ENCODE measurements at regions not wholly inside any gene's neighbourhood (a gene's known extent, or its start where the extent isn't known, plus 50 kb on each side); places are given as distances from the start of the nearest gene placed in this dataset.

- Histone ChIP-seq H3K9me3 (ENCODE audit: insufficient read depth, low read length) (no peaks in the 10 kb centered on the region), H3K27me3 (ENCODE audit: low read depth, low read length) (no peaks in the 10 kb centered on the region), H2AFZ (ENCODE audit: low read depth, low read length) (no peak overlapping the region), H3K9ac (ENCODE audit: low read length) (no peak overlapping the region), H3K4me2 (ENCODE audit: low read length) (no peak overlapping the region), H3K4me3 (ENCODE audit: low read length) (no peak overlapping the region), H3K4me1 (ENCODE audit: low read length) (no peaks in the 10 kb centered on the region), H3K27ac (ENCODE audit: low read length) (no peak overlapping the region), H3K36me3 (replicated peaks; ENCODE audit: low read depth, low read length) (no peaks in the 10 kb centered on the region), H4K20me1 (ENCODE audit: insufficient read depth, low read length) (no peaks in the 10 kb centered on the region), H3K79me2 (ENCODE audit: low read length) (no peaks in the 10 kb centered on the region)
- no peak for TF ChIP-seq EZH2phosphoT487 (IDR thresholded peaks at IDR 0.05; ENCODE audit: low read depth)
- TF ChIP-seq, protein P1, sequence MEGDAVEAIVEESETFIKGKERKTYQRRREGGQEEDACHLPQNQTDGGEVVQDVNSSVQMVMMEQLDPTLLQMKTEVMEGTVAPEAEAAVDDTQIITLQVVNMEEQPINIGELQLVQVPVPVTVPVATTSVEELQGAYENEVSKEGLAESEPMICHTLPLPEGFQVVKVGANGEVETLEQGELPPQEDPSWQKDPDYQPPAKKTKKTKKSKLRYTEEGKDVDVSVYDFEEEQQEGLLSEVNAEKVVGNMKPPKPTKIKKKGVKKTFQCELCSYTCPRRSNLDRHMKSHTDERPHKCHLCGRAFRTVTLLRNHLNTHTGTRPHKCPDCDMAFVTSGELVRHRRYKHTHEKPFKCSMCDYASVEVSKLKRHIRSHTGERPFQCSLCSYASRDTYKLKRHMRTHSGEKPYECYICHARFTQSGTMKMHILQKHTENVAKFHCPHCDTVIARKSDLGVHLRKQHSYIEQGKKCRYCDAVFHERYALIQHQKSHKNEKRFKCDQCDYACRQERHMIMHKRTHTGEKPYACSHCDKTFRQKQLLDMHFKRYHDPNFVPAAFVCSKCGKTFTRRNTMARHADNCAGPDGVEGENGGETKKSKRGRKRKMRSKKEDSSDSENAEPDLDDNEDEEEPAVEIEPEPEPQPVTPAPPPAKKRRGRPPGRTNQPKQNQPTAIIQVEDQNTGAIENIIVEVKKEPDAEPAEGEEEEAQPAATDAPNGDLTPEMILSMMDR (IDR thresholded peaks at IDR 0.05; ENCODE audit: low read depth, low read length): no peak
These were observed 217.1 kb upstream of the STS start for GRCh38 chrX:6930307-6930849.

DNA sequence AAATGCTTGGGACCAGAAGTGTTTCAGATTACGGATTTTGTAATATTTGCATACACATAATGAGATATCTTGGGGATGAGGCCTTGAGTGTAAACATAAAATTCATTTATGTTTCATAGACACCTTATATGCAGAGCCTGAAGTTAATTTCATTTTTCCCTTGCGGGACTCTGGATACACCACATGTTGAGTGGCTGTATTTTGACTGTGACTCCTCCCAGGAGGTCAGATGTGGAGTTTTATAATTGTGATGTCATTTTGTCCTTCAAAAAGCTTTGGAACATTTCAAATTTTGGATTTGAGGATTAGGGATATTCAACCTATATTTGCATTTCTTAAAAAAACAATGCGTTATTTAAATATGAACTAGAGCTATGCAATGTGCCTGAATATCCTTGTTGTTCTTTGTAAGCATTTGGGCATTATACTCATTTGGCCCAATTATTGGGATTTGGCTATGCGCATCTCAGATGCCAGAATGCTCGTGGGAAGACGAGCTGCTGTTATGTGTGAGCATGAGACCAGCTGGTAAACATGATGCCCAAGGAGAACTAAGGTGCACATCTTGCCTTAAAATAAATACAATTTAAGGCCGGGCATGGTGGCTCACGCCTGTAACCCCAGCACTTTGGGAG lies 223.0 kb upstream of the STS start:
- Histone ChIP-seq H3K4me2 (ENCODE audit: low read length) (no peak overlapping the region), H3K27ac (ENCODE audit: low read length) (no peak overlapping the region), H3K9me3 (ENCODE audit: insufficient read depth, low read length) (no peaks in the 10 kb centered on the region), H3K36me3 (replicated peaks; ENCODE audit: low read depth, low read length) (no peaks in the 10 kb centered on the region), H3K4me3 (ENCODE audit: low read length) (no peak overlapping the region), H3K4me1 (ENCODE audit: low read length) (no peaks in the 10 kb centered on the region), H2AFZ (ENCODE audit: low read depth, low read length) (no peak overlapping the region), H3K9ac (ENCODE audit: low read length) (no peak overlapping the region), H3K27me3 (ENCODE audit: low read depth, low read length) (no peaks in the 10 kb centered on the region), H4K20me1 (ENCODE audit: insufficient read depth, low read length) (no peaks in the 10 kb centered on the region), H3K79me2 (ENCODE audit: low read length) (no peaks in the 10 kb centered on the region)
- no peak for TF ChIP-seq EZH2phosphoT487 (IDR thresholded peaks at IDR 0.05; ENCODE audit: low read depth)

- H3K4me3 ChIP-seq (ENCODE audit: low read length): no peak overlapping the region
- H3K36me3 ChIP-seq (replicated peaks; ENCODE audit: low read depth, low read length): no peaks in the 10 kb centered on the region
- no peak overlapping the region for H3K27ac ChIP-seq (ENCODE audit: low read length)
- H3K27me3 ChIP-seq (ENCODE audit: low read depth, low read length): no peaks in the 10 kb centered on the region
- no peak overlapping the region for H3K9ac ChIP-seq (ENCODE audit: low read length)
- H3K9me3 ChIP-seq (ENCODE audit: insufficient read depth, low read length): no peaks in the 10 kb centered on the region
- no peaks in the 10 kb centered on the region for H3K4me1 ChIP-seq (ENCODE audit: low read length)
- no peak overlapping the region for H3K4me2 ChIP-seq (ENCODE audit: low read length)
- no peak overlapping the region for H2AFZ ChIP-seq (ENCODE audit: low read depth, low read length)
- H3K79me2 ChIP-seq (ENCODE audit: low read length): no peaks in the 10 kb centered on the region
- H4K20me1 ChIP-seq (ENCODE audit: insufficient read depth, low read length): no peaks in the 10 kb centered on the region
- TF ChIP-seq, protein P1 (IDR thresholded peaks at IDR 0.05; ENCODE audit: low read depth, low read length): no peak
- no peak for TF ChIP-seq EZH2phosphoT487 (IDR thresholded peaks at IDR 0.05; ENCODE audit: low read depth)
These were observed 229.8 kb upstream of the STS start for GRCh38 chrX:6917666-6918065.

DNA sequence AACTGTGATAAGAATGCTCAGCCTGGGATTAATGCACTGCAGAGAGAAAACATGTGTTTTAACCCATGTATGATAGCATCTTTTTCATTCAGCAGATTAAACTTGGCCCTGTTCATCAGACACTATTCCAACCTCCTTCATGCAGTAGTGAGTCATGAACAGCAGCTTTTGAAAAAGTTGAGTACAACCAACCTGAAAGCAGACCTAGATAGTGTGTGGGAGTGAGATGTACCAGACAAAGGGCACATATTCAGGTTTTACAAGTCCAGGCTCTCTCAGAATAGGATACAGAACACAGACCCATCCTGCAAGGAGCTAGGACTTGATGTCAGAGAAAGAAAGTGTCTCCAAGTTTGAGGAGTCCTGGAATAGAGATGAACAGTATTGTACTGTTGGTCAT lies 237.3 kb upstream of the STS start:
- no peak overlapping the region for H3K4me2 ChIP-seq (ENCODE audit: low read length)

More for the DNA sequence above, 237.3 kb upstream of the STS start:
- no peaks in the 10 kb centered on the region for H3K79me2 ChIP-seq (ENCODE audit: low read length)
- no peak overlapping the region for H3K27ac ChIP-seq (ENCODE audit: low read length)
- no peaks in the 10 kb centered on the region for H4K20me1 ChIP-seq (ENCODE audit: insufficient read depth, low read length)
- no peak overlapping the region for H3K4me3 ChIP-seq (ENCODE audit: low read length)
- no peaks in the 10 kb centered on the region for H3K27me3 ChIP-seq (ENCODE audit: low read depth, low read length)
- no peaks in the 10 kb centered on the region for H3K36me3 ChIP-seq (replicated peaks; ENCODE audit: low read depth, low read length)
- H3K9me3 ChIP-seq (ENCODE audit: insufficient read depth, low read length): no peaks in the 10 kb centered on the region
- no peaks in the 10 kb centered on the region for H3K4me1 ChIP-seq (ENCODE audit: low read length)
- TF ChIP-seq EZH2phosphoT487 (IDR thresholded peaks at IDR 0.05; ENCODE audit: low read depth): no peak
- TF ChIP-seq, protein P1 (IDR thresholded peaks at IDR 0.05; ENCODE audit: low read depth, low read length): no peak
- no peak overlapping the region for H2AFZ ChIP-seq (ENCODE audit: low read depth, low read length)
- H3K9ac ChIP-seq (ENCODE audit: low read length): no peak overlapping the region
